ENCODE measurements at regions not wholly inside any gene's neighbourhood (a gene's known extent, or its start where the extent isn't known, plus 50 kb on each side); places are given as distances from the start of the nearest gene placed in this dataset.

- TF ChIP-seq ZHX1 (CRISPR knock-in tag; IDR thresholded peaks at IDR 0.05; ENCODE audit: low read depth) (no peak), NCOA5 (CRISPR knock-in tag; IDR thresholded peaks at IDR 0.05) (no peak), ZNF205 (CRISPR knock-in tag; IDR thresholded peaks at IDR 0.05) (peak; percentile 78; the same call in 1 of the 2 replicates), HMG20B (CRISPR knock-in tag; conservative IDR thresholded peaks at IDR 0.05) (0 out of 2 replicates have a peak, but pooled peaks have one; percentile 25), SAFB2 (CRISPR knock-in tag; IDR thresholded peaks at IDR 0.05; ENCODE audit: borderline replicate concordance, low read depth) (no peak), ZNF605 (CRISPR knock-in tag; IDR thresholded peaks at IDR 0.05) (peak; percentile 52; the same call in 1 of the 2 replicates), MAZ (IDR thresholded peaks at IDR 0.05; ENCODE audit: borderline replicate concordance, low read depth, low read length) (no peak), MAZ (CRISPR knock-in tag; IDR thresholded peaks at IDR 0.05; ENCODE audit: low read depth) (no peak), SRSF9 (IDR thresholded peaks at IDR 0.05; ENCODE audit: borderline replicate concordance, insufficient read depth, low read depth, low read length, poor library complexity, severe bottlenecking) (no peak), RARA (CRISPR knock-in tag; IDR thresholded peaks at IDR 0.05) (peak; percentile 70), ATRX (CRISPR knock-in tag; IDR thresholded peaks at IDR 0.05; ENCODE audit: borderline replicate concordance) (no peak), ZNF543 (CRISPR knock-in tag; IDR thresholded peaks at IDR 0.05) (no peak), ZNF609 (CRISPR knock-in tag; IDR thresholded peaks at IDR 0.05; ENCODE audit: borderline replicate concordance) (peak; percentile 45; the same call in 1 of the 2 replicates), NFIC (IDR thresholded peaks at IDR 0.05; ENCODE audit: low read length) (0 out of 2 replicates have a peak, but pooled peaks have one; percentile 30), NR2C2 (CRISPR knock-in tag; IDR thresholded peaks at IDR 0.05; ENCODE audit: borderline replicate concordance) (peak; percentile 46; the same call in 1 of the 2 replicates)
- TF ChIP-seq, protein P1, sequence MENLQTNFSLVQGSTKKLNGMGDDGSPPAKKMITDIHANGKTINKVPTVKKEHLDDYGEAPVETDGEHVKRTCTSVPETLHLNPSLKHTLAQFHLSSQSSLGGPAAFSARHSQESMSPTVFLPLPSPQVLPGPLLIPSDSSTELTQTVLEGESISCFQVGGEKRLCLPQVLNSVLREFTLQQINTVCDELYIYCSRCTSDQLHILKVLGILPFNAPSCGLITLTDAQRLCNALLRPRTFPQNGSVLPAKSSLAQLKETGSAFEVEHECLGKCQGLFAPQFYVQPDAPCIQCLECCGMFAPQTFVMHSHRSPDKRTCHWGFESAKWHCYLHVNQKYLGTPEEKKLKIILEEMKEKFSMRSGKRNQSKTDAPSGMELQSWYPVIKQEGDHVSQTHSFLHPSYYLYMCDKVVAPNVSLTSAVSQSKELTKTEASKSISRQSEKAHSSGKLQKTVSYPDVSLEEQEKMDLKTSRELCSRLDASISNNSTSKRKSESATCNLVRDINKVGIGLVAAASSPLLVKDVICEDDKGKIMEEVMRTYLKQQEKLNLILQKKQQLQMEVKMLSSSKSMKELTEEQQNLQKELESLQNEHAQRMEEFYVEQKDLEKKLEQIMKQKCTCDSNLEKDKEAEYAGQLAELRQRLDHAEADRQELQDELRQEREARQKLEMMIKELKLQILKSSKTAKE (CRISPR knock-in tag; IDR thresholded peaks at IDR 0.05; ENCODE audit: borderline replicate concordance): peak; percentile 34; the same call in 1 of the 2 replicates
- TF ChIP-seq, protein P2, sequence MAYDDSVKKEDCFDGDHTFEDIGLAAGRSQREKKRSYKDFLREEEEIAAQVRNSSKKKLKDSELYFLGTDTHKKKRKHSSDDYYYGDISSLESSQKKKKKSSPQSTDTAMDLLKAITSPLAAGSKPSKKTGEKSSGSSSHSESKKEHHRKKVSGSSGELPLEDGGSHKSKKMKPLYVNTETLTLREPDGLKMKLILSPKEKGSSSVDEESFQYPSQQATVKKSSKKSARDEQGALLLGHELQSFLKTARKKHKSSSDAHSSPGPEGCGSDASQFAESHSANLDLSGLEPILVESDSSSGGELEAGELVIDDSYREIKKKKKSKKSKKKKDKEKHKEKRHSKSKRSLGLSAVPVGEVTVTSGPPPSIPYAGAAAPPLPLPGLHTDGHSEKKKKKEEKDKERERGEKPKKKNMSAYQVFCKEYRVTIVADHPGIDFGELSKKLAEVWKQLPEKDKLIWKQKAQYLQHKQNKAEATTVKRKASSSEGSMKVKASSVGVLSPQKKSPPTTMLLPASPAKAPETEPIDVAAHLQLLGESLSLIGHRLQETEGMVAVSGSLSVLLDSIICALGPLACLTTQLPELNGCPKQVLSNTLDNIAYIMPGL (CRISPR knock-in tag; IDR thresholded peaks at IDR 0.05; ENCODE audit: borderline replicate concordance in 1 of 2, low read depth in 1 of 2): peak; percentile 88 to 91
These were observed 227.6 kb upstream of the DMRT1 start (continued) for GRCh38 chr9:613771-614347.

All from HepG2 (cell line).